GM12873 (cell line): ENCODE measurements at regions not wholly inside any gene's neighbourhood (a gene's known extent, or its start where the extent isn't known, plus 50 kb on each side); places are given as distances from the start of the nearest gene placed in this dataset.

ENCODE experiments used
- CTCF ChIP-seq: IDR thresholded peaks from 2 replicates; pipeline ENCODE4 v1.5.1; 2012; ENCODE audit warnings: low read depth, mild to moderate bottlenecking, moderate library complexity, low read length, control low read depth; ENCODE audit not compliant: insufficient read depth; ENCODE audit errors: missing control alignments

GRCh38 chrX:35115205-35115604 lies 172.6 kb downstream of the FAM47B start:
- TF ChIP-seq CTCF: no peak

GRCh38 chrX:35122756-35123155 lies 180.2 kb downstream of the FAM47B start:
- no peak for TF ChIP-seq CTCF

GRCh38 chrX:35149517-35149916 lies 206.9 kb downstream of the FAM47B start:
- TF ChIP-seq CTCF: no peak

- no peak for TF ChIP-seq CTCF
Observed at GRCh38 chrX:35150052-35150451, 207.5 kb downstream of the FAM47B start.

- TF ChIP-seq CTCF: no peak
Observed at GRCh38 chrX:35150642-35151239, 208.1 kb downstream of the FAM47B start.

- TF ChIP-seq CTCF: no peak
Observed at GRCh38 chrX:35166023-35166422, 223.4 kb downstream of the FAM47B start.
